Hepatocyte (in vitro differentiated cells): ENCODE measurements at regions not wholly inside any gene's neighbourhood (a gene's known extent, or its start where the extent isn't known, plus 50 kb on each side); places are given as distances from the start of the nearest gene placed in this dataset.

Experiments used
- DNase-seq: peaks from one replicate; pipeline ENCODE4 v3.0.0-alpha.2; 2016; ENCODE audit warnings: low spot score
- H2AFZ ChIP-seq: fragments of 200-600 bp; sonication (generic); 2 replicates; pipeline ENCODE4 v1.6.0; 2016; ENCODE audit warnings: antibody characterized with exemption, mild to moderate bottlenecking
- H3K27ac ChIP-seq: fragments of 200-600 bp; sonication (generic); 2 replicates; pipeline ENCODE4 v1.5.1; 2016; ENCODE audit warnings: mild to moderate bottlenecking
- H3K27me3 ChIP-seq: fragments of 200-600 bp; sonication (generic); 2 replicates; pipeline ENCODE4 v1.6.1; 2016
- H3K36me3 ChIP-seq: fragments of 200-600 bp; sonication (generic); replicated peaks from 2 replicates; pipeline ENCODE4 v1.5.1; 2016; ENCODE audit warnings: low read depth; ENCODE audit not compliant: insufficient read depth
- H3K4me1 ChIP-seq: fragments of 200-600 bp; sonication (generic); 2 replicates; pipeline ENCODE4 v1.5.1; 2016; ENCODE audit warnings: mild to moderate bottlenecking, moderate library complexity; ENCODE audit not compliant: insufficient read depth
- H3K4me2 ChIP-seq: fragments of 200-600 bp; sonication (generic); 2 replicates; pipeline ENCODE4 v1.6.0; 2016
- H3K4me3 ChIP-seq: fragments of 200-600 bp; sonication (generic); 2 replicates; pipeline ENCODE4 v1.5.1; 2016; ENCODE audit warnings: mild to moderate bottlenecking
- H3K79me2 ChIP-seq: fragments of 200-600 bp; sonication (generic); 2 replicates; pipeline ENCODE4 v1.6.0; 2017; ENCODE audit warnings: mild to moderate bottlenecking
- H3K9me2 ChIP-seq: fragments of 200-600 bp; sonication (generic); replicated peaks from 2 replicates; pipeline ENCODE4 v1.6.0; 2017; ENCODE audit warnings: mild to moderate bottlenecking; ENCODE audit not compliant: insufficient read depth
- H3K9me3 ChIP-seq: fragments of 200-600 bp; sonication (generic); 2 replicates; pipeline ENCODE4 v1.5.1; 2016; ENCODE audit warnings: low read depth, mild to moderate bottlenecking
- H4K20me1 ChIP-seq: fragments of 200-600 bp; sonication (generic); 2 replicates; pipeline ENCODE4 v1.6.0; 2016; ENCODE audit warnings: mild to moderate bottlenecking; ENCODE audit not compliant: insufficient read depth, poor library complexity, severe bottlenecking
- EZH2 ChIP-seq: fragments of 200-600 bp; sonication (generic); IDR thresholded peaks from 2 replicates; pipeline ENCODE4 v1.6.1; 2016; ENCODE audit warnings: antibody characterized with exemption, mild to moderate bottlenecking, borderline replicate concordance
- EZH2phosphoT487 ChIP-seq: fragments of 200-600 bp; sonication (generic); IDR thresholded peaks from one replicate; pipeline ENCODE4 v1.6.1; 2018; ENCODE audit warnings: antibody characterized with exemption, mild to moderate bottlenecking, low read depth, moderate library complexity; ENCODE audit not compliant: unreplicated experiment, severe bottlenecking
- WGBS: methylation state at CpG from one replicate; pipeline ENCODE4 v1.1.6; 2016; ENCODE audit warnings: low lambda C conversion rate; ENCODE audit errors: missing lambda C conversion rate; 5-methylcytosine and 5-hydroxymethylcytosine counted together
- TF ChIP-seq, protein P1 (sequence below): fragments of 200-600 bp; sonication (generic); IDR thresholded peaks from 2 replicates; pipeline ENCODE4 v1.5.1; 2016; ENCODE audit warnings: antibody characterized with exemption, mild to moderate bottlenecking; ENCODE audit not compliant: poor library complexity

DNA sequence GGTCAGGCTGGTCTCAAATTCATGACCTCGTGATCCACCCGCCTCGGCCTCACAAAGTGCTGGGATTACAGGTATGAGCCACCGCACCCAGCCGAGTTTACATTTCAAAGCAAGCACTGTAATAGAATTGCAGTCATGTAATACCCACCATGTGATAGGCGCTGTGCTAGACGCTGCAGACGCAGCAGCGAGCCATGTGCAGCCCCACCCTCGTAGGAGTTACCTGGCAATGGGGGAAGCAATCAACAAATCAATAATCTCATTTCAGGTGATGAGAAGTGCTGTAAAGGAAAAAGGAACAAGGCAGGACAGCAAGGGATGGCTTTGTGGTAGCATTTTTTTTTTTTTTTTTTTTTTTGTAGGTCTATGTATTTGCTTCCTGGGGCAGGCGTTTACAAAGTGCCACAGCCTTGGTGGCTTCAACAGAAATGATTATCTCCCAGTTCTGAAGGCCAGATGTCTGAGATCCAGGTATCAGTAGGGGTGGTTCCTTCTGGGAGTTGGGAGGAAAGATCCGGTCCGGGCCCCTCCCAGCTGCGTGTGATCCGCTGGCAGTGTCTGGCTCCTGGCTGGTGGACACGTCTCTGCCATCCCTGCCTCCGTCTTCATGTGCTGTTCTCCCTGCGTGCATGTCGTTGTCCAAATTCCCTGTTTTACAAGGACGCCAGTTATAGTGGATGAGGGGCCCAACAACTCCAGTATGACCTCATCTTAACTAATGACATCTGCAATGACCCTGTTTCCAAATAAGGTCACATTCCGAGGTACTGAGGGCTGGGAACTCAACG, 72.8 kb downstream of the TNFAIP2 start:
- H3K27ac ChIP-seq: no peak overlapping the region
- H3K4me1 ChIP-seq: peaks cover 13% of the 10 kb centered on the region
- no peak overlapping the region for H3K4me2 ChIP-seq
- no peaks in the 10 kb centered on the region for H3K9me2 ChIP-seq
- 91% methylated on average over 22 of the region's 22 CpGs for WGBS
- no peak for DNase-seq
- H3K36me3 ChIP-seq: no peaks in the 10 kb centered on the region
- H3K79me2 ChIP-seq: no peaks in the 10 kb centered on the region
- H3K9me3 ChIP-seq: no peaks in the 10 kb centered on the region
- TF ChIP-seq, protein P1, sequence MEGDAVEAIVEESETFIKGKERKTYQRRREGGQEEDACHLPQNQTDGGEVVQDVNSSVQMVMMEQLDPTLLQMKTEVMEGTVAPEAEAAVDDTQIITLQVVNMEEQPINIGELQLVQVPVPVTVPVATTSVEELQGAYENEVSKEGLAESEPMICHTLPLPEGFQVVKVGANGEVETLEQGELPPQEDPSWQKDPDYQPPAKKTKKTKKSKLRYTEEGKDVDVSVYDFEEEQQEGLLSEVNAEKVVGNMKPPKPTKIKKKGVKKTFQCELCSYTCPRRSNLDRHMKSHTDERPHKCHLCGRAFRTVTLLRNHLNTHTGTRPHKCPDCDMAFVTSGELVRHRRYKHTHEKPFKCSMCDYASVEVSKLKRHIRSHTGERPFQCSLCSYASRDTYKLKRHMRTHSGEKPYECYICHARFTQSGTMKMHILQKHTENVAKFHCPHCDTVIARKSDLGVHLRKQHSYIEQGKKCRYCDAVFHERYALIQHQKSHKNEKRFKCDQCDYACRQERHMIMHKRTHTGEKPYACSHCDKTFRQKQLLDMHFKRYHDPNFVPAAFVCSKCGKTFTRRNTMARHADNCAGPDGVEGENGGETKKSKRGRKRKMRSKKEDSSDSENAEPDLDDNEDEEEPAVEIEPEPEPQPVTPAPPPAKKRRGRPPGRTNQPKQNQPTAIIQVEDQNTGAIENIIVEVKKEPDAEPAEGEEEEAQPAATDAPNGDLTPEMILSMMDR: no peak
- TF ChIP-seq EZH2 (no peak), EZH2phosphoT487 (no peak)
- no peaks in the 10 kb centered on the region for H4K20me1 ChIP-seq
- no peak overlapping the region for H3K4me3 ChIP-seq
- H2AFZ ChIP-seq: no peak overlapping the region
- no peaks in the 10 kb centered on the region for H3K27me3 ChIP-seq

DNA sequence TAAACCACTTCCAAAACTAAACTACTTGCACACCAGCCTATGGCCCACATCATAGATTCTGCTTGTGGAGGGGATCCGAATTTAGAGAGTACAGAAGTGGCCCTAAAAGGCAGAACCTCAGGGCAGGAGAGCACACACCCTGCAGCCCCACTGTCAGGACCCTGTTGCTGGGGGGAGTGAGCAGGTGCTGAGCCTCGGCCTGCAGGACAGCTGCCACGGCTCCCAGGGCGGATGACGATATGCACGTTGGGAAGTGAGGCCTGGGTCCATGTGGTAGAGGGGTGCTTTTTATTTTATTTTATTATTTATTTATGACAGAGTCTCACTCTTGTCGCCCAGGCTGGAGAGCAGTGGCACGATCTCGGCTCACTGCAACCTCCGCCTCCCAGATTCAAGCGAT, 73.5 kb downstream of the TNFAIP2 start:
- Histone ChIP-seq H3K4me2 (no peak overlapping the region), H3K9me3 (no peaks in the 10 kb centered on the region), H3K4me1 (peaks cover 15% of the 10 kb centered on the region), H4K20me1 (no peaks in the 10 kb centered on the region), H2AFZ (no peak overlapping the region), H3K79me2 (no peaks in the 10 kb centered on the region), H3K27ac (no peak overlapping the region), H3K27me3 (no peaks in the 10 kb centered on the region), H3K4me3 (no peak overlapping the region), H3K36me3 (no peaks in the 10 kb centered on the region), H3K9me2 (no peaks in the 10 kb centered on the region)
- DNase-seq: no peak
- 96% methylated on average over 11 of the region's 11 CpGs for WGBS
- TF ChIP-seq EZH2phosphoT487: no peak
- TF ChIP-seq, protein P1: no peak
- no peak for TF ChIP-seq EZH2

DNA sequence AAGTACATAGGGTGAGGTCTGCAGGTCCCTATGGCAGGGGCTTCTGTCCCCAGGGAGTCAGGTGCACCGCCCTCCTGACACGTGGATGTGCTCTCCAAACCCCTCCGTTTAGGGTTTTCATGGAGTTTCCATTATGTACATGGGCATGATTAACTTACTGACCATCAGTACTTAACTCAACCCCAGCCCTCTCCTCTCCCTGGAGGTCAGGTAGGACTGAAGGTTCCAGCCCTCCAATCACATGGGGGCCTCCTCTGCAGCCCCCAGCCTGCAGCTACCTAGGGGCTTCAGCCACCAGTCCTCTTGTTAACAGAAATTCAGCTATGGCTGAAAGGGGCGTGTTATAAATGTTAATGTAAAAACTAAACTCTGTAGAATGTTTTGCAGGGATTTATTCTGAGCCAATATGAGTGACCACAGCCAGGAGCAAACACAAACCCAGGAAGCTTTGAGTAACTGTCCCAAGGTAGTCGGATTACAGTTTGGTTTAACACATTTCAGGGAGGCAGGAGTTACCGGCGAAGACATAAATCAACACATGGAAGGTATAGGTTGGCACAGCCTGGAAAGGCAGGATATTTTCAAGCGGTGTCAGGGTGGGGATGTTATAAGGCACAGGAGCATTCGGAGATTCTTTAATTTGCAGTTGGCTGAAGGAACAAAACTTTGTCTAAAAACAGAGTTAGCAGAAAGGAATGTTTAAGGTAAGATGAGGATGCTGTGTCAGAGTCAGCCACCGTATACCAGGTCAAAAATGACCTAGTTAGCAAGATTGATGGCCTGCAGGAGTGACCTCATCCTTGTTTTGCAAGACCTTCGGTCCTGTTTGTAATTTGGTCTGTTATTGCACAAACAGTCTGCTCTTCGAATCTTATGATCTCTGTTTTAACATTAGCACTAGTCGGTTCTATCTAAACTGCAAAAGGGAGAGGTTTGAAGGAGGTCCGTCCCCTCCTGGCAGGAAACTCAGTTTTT, 75.2 kb downstream of the TNFAIP2 start:
- H2AFZ ChIP-seq: no peak overlapping the region
- no peaks in the 10 kb centered on the region for H3K27me3 ChIP-seq
- peak overlapping the region; percentile 79 for H3K27ac ChIP-seq
- 58% methylated on average over 14 of the region's 14 CpGs for WGBS
- no peak overlapping the region for H3K4me3 ChIP-seq
- peak overlapping the region; percentile 40 for H3K4me2 ChIP-seq
- H4K20me1 ChIP-seq: no peaks in the 10 kb centered on the region
- peaks cover 10% of the 10 kb centered on the region for H3K4me1 ChIP-seq
- H3K79me2 ChIP-seq: no peaks in the 10 kb centered on the region
- TF ChIP-seq EZH2phosphoT487 (no peak), EZH2 (no peak)
- TF ChIP-seq, protein P1: no peak
- H3K9me3 ChIP-seq: no peaks in the 10 kb centered on the region
- H3K36me3 ChIP-seq: no peaks in the 10 kb centered on the region
- DNase-seq: peak; percentile 64
- no peaks in the 10 kb centered on the region for H3K9me2 ChIP-seq
